Nephron progenitor cell (in vitro differentiated cells): ENCODE measurements at regions not wholly inside any gene's neighbourhood (a gene's known extent, or its start where the extent isn't known, plus 50 kb on each side); places are given as distances from the start of the nearest gene placed in this dataset.

Experiments
- DNase-seq: peaks from one replicate; pipeline ENCODE4 v3.0.0; 2021
- H3K27ac Mint-ChIP-seq: 2 replicates; pipeline ENCODE4 v1.8.0; 2021; ENCODE audit warnings: mild to moderate bottlenecking, moderate library complexity, mixed read lengths
- H3K27me3 Mint-ChIP-seq: 2 replicates; pipeline ENCODE4 v1.8.0; 2021; ENCODE audit warnings: mild to moderate bottlenecking, low read depth, mixed read lengths; ENCODE audit not compliant: poor library complexity
- H3K36me3 Mint-ChIP-seq: 2 replicates; pipeline ENCODE4 v1.8.0; 2021; ENCODE audit warnings: low read depth, mixed read lengths
- H3K4me1 Mint-ChIP-seq: 2 replicates; pipeline ENCODE4 v1.8.0; 2021; ENCODE audit warnings: mixed read lengths
- H3K4me3 Mint-ChIP-seq: 2 replicates; pipeline ENCODE4 v1.8.0; 2021; ENCODE audit warnings: mild to moderate bottlenecking, moderate library complexity, mixed read lengths
- H3K9me3 Mint-ChIP-seq: 2 replicates; pipeline ENCODE4 v1.8.0; 2021; ENCODE audit warnings: mild to moderate bottlenecking, moderate library complexity, mixed read lengths
- TF ChIP-seq, protein P1 (sequence below): fragments of 200-600 bp; sonication (generic); IDR thresholded peaks from 2 replicates; pipeline ENCODE4 v1.5.0; 2021; ENCODE audit warnings: antibody characterized with exemption

DNA sequence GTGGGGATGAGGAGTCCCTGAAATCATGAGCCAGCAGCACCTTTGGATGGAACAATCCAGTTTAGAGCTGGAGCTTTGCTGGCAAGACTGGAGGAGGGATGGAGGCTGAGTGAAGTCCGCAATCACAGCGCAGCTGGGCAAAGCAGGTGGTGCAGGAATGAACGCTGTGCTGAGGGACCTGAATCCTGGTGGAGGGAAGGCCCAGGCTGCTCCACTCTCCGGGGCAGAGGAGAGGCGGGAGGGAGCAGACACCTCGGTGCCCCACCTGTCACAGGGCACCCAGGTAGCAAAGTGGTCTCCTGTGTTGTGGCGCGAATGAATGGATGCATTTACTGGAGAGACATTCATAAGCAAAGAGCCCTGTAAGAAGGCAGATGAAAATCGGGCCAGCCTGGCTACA is 124.8 kb upstream of the ANO1 start:
- TF ChIP-seq, protein P1, sequence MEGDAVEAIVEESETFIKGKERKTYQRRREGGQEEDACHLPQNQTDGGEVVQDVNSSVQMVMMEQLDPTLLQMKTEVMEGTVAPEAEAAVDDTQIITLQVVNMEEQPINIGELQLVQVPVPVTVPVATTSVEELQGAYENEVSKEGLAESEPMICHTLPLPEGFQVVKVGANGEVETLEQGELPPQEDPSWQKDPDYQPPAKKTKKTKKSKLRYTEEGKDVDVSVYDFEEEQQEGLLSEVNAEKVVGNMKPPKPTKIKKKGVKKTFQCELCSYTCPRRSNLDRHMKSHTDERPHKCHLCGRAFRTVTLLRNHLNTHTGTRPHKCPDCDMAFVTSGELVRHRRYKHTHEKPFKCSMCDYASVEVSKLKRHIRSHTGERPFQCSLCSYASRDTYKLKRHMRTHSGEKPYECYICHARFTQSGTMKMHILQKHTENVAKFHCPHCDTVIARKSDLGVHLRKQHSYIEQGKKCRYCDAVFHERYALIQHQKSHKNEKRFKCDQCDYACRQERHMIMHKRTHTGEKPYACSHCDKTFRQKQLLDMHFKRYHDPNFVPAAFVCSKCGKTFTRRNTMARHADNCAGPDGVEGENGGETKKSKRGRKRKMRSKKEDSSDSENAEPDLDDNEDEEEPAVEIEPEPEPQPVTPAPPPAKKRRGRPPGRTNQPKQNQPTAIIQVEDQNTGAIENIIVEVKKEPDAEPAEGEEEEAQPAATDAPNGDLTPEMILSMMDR = no peak
- no peaks in the 10 kb centered on the region for H3K9me3 Mint-ChIP-seq
- no peak overlapping the region for H3K4me3 Mint-ChIP-seq
- H3K27ac Mint-ChIP-seq = no peak overlapping the region
- H3K27me3 Mint-ChIP-seq = peaks cover 39% of the 10 kb centered on the region
- H3K36me3 Mint-ChIP-seq = no peaks in the 10 kb centered on the region
- DNase-seq = no peak
- H3K4me1 Mint-ChIP-seq = peaks cover 19% of the 10 kb centered on the region

DNA sequence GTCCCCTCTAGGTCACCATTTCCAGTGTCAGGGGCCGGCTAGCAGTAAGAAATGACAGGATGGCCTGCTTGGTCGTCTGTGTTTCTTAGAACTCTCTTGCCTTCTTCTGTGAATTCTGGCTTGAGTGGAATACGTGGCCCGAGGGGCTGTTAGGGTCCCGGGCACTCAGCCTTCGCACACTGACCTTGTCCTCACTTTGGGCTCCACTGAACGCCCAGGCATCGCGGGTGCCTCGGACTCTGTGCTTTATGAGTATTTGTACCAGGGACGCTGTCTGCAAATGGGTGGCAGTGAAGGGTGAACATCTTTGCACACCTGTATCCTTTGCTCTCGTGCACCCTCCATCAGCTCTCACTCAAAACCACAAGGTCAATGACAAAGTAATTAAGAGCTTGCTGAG is 123.4 kb upstream of the ANO1 start:
- H3K4me3 Mint-ChIP-seq = no peak overlapping the region
- peaks cover 12% of the 10 kb centered on the region for H3K4me1 Mint-ChIP-seq
- peaks cover 41% of the 10 kb centered on the region for H3K27me3 Mint-ChIP-seq

DNA sequence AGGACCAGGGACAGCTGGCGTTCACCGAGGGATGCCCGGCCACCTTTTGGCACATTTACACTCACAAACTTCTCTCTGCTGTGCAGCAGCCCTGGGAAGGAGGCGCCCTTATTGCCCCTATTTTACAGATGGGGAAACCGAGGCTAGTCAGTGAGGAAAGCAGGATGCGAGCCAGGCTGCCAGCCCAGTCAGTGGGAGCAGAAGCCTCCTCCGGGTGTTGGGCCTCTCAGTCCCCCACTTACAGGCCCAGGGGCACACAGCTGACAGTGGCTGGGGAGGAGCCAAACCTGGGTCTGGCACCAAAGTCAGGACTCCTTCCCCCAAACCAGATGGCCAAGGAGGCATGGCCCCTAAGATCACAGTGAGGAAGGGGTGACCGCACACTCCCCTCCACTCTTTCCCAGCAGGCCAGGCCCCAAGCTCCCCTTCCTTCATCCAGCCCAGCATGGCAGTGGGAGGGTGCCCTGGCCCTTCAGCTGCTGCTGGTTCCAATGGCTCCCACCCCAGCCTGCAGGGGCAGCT is 121.4 kb upstream of the ANO1 start:
- Mint-ChIP-seq H3K27me3 (peaks cover 42% of the 10 kb centered on the region), H3K4me1 (peaks cover 12% of the 10 kb centered on the region), H3K27ac (no peak overlapping the region), H3K4me3 (no peak overlapping the region), H3K9me3 (peaks cover 6% of the 10 kb centered on the region), H3K36me3 (no peaks in the 10 kb centered on the region)
- TF ChIP-seq, protein P1 = no peak
- no peak for DNase-seq

More for the DNA sequence above, 123.4 kb upstream of the ANO1 start:
- Mint-ChIP-seq H3K36me3 (no peaks in the 10 kb centered on the region), H3K9me3 (peaks cover 2% of the 10 kb centered on the region), H3K27ac (no peak overlapping the region)
- no peak for DNase-seq
- TF ChIP-seq, protein P1 = no peak

GRCh38 chr11:69957849-69958248 is 120.3 kb upstream of the ANO1 start:
- no peak for DNase-seq
- TF ChIP-seq, protein P1 = no peak
- no peak overlapping the region for H3K27ac Mint-ChIP-seq
- H3K4me1 Mint-ChIP-seq = peaks cover 18% of the 10 kb centered on the region
- H3K36me3 Mint-ChIP-seq = no peaks in the 10 kb centered on the region
- H3K27me3 Mint-ChIP-seq = peaks cover 41% of the 10 kb centered on the region
- H3K4me3 Mint-ChIP-seq = no peak overlapping the region
- H3K9me3 Mint-ChIP-seq = peaks cover 6% of the 10 kb centered on the region

DNA sequence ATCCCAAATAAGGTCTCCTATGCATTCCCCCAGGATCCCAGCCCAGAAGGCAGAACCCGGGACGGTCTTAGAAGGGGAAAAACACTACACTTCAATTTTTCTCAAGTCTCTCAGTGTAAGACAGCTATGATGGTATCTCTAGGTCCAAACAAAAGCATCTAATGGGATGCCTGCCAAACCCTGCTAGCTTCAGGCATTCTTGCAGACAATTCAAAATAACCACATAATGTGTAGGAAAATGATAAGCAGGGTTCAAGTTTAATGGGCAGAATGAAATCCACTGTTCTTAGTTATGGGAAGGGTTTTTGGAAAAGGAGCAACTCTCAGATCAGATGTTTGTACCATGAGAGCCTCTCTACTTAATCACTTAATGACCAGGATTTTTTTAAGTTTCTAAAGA is 119.8 kb upstream of the ANO1 start:
- Mint-ChIP-seq H3K9me3 (peaks cover 6% of the 10 kb centered on the region), H3K4me1 (peaks cover 23% of the 10 kb centered on the region), H3K4me3 (no peak overlapping the region), H3K36me3 (no peaks in the 10 kb centered on the region), H3K27ac (no peak overlapping the region), H3K27me3 (peaks cover 40% of the 10 kb centered on the region)
- DNase-seq = no peak
- TF ChIP-seq, protein P1 = no peak

GRCh38 chr11:69959461-69959860 is 118.7 kb upstream of the ANO1 start:
- H3K27ac Mint-ChIP-seq = no peak overlapping the region
- TF ChIP-seq, protein P1 = no peak
- peaks cover 30% of the 10 kb centered on the region for H3K27me3 Mint-ChIP-seq
- no peaks in the 10 kb centered on the region for H3K36me3 Mint-ChIP-seq
- H3K4me1 Mint-ChIP-seq = peaks cover 34% of the 10 kb centered on the region
- H3K9me3 Mint-ChIP-seq = peaks cover 6% of the 10 kb centered on the region
- DNase-seq = no peak
- H3K4me3 Mint-ChIP-seq = no peak overlapping the region
